H1 (cell line): ENCODE measurements at regions not wholly inside any gene's neighbourhood (a gene's known extent, or its start where the extent isn't known, plus 50 kb on each side); places are given as distances from the start of the nearest gene placed in this dataset.

Experiments used
- CTCF ChIA-PET: fragments of 300-600 bp; sonication (Branson Sonifier 250); formaldehyde crosslinking; loops from one replicate; lab custom pipeline; 2021; ENCODE audit not compliant: partially characterized antibody; lab: Charles Lee
- POLR2A ChIA-PET: fragments of 300-600 bp; sonication (Branson Sonifier 250); formaldehyde crosslinking; loops from one replicate; lab custom pipeline; 2021; ENCODE audit warnings: inconsistent platforms; ENCODE audit not compliant: partially characterized antibody; lab: Charles Lee
- DNase-seq, 2 experiments: peaks; one replicate each; pipeline versions ENCODE4 v3.0.0 to v3.0.0-alpha.2; 2010 to 2022; ENCODE audit warnings: low spot score in 2 of 2, low read depth in 1 of 2, mixed read lengths in 1 of 2
- FAIRE-seq: peaks from 2 replicates; lab custom pipeline; 2011; peaks lifted over from hg19 to GRCh38; lab: Jason Lieb, UNC
- H2AFZ ChIP-seq: 2 replicates; pipeline ENCODE4 v1.8.1; 2012; ENCODE audit warnings: low read length, inconsistent platforms
- H2AK5ac ChIP-seq: 2 replicates; pipeline ENCODE4 v1.6.1; 2013; ENCODE audit warnings: low read depth, low read length
- H2BK120ac ChIP-seq: replicated peaks from 2 replicates; pipeline ENCODE3; 2013; ENCODE audit warnings: low read depth, low read length, inconsistent platforms
- H2BK12ac ChIP-seq: 2 replicates; pipeline ENCODE4 v1.6.1; 2013; ENCODE audit warnings: low read depth, low read length
- H2BK15ac ChIP-seq: 2 replicates; pipeline ENCODE4 v1.6.1; 2013; ENCODE audit warnings: low read length
- H2BK20ac ChIP-seq: 2 replicates; pipeline ENCODE4 v1.6.1; 2013; ENCODE audit warnings: low read length
- H2BK5ac ChIP-seq: 2 replicates; pipeline ENCODE4 v1.6.1; 2013; ENCODE audit warnings: low read depth, low read length
- H3K14ac ChIP-seq: 2 replicates; pipeline ENCODE4 v1.6.1; 2013; ENCODE audit warnings: inconsistent platforms; ENCODE audit not compliant: insufficient read length
- H3K18ac ChIP-seq: 2 replicates; pipeline ENCODE4 v1.6.1; 2013; ENCODE audit warnings: low read length; ENCODE audit errors: extremely low read depth
- H3K23ac ChIP-seq: 2 replicates; pipeline ENCODE4 v1.6.1; 2013; ENCODE audit warnings: inconsistent platforms; ENCODE audit not compliant: insufficient read length
- H3K23me2 ChIP-seq: 2 replicates; pipeline ENCODE4 v1.6.1; 2013; ENCODE audit warnings: low read depth, low read length
- H3K27ac ChIP-seq: 2 replicates; pipeline ENCODE4 v1.6.1; 2011; ENCODE audit warnings: low read depth, low read length, inconsistent platforms
- H3K27me3 ChIP-seq, 4 experiments: replicated peaks in 1 of 4; 1 replicate in 1 of 4; 2 replicates in 3 of 4; pipeline versions ENCODE4 v1.6.1 to v1.8.1; 2011 to 2013; ENCODE audit warnings: low read length in 3 of 4, mild to moderate bottlenecking in 3 of 4, inconsistent platforms in 2 of 4, mixed read lengths in 2 of 4, moderate library complexity in 1 of 4; ENCODE audit not compliant: control insufficient read depth in 3 of 4, insufficient read depth in 3 of 4; ENCODE audit errors: extremely low read depth in 1 of 4
- H3K36me3 ChIP-seq, 4 experiments: 2 replicates each; pipeline versions ENCODE4 v1.6.1 to v1.8.1; 2011 to 2013; ENCODE audit warnings: mild to moderate bottlenecking in 4 of 4, low read length in 3 of 4, moderate library complexity in 2 of 4, control low read depth in 1 of 4, inconsistent platforms in 1 of 4; ENCODE audit not compliant: insufficient read depth in 4 of 4, control insufficient read depth in 2 of 4
- H3K4ac ChIP-seq: replicated peaks from 2 replicates; pipeline ENCODE3; 2013; ENCODE audit warnings: low read length, low read depth, mixed read lengths, inconsistent platforms; ENCODE audit not compliant: insufficient read length
- H3K4me1 ChIP-seq, 4 experiments: replicated peaks in 1 of 4; 1 replicate in 1 of 4; 2 replicates in 3 of 4; pipeline versions ENCODE4 v1.6.1 to v1.8.1; 2011 to 2013; ENCODE audit warnings: low read length in 3 of 4, inconsistent platforms in 2 of 4, mixed read lengths in 1 of 4; ENCODE audit not compliant: insufficient read depth in 4 of 4, control insufficient read depth in 3 of 4
- H3K4me2 ChIP-seq, 2 experiments: 2 replicates each; pipeline versions ENCODE4 v1.6.1 to v1.8.1; 2011 to 2013; ENCODE audit warnings: low read depth in 2 of 2, low read length in 2 of 2, control low read depth in 1 of 2, inconsistent platforms in 1 of 2, mild to moderate bottlenecking in 1 of 2; ENCODE audit not compliant: insufficient read depth in 1 of 2
- H3K4me3 ChIP-seq, 4 experiments: fragments of 200-600, 300-600 bp in 1 of 4; sonication (generic), shearing (Covaris generic), sonication (Bioruptor Twin) in 1 of 4; 2 replicates each; pipeline versions ENCODE4 v1.5.1 to v1.8.1; 2011 to 2016; ENCODE audit warnings: low read length in 4 of 4, low read depth in 3 of 4, control low read depth in 2 of 4, inconsistent platforms in 2 of 4, mild to moderate bottlenecking in 2 of 4, mixed read lengths in 1 of 4, moderate library complexity in 1 of 4; ENCODE audit not compliant: insufficient read depth in 2 of 4; ENCODE audit errors: extremely low read depth in 1 of 4
- H3K56ac ChIP-seq: replicated peaks from 2 replicates; pipeline ENCODE3; 2013; ENCODE audit warnings: low read depth, mild to moderate bottlenecking, mixed read lengths, low read length, inconsistent platforms; ENCODE audit not compliant: insufficient read length
- H3K79me1 ChIP-seq: 2 replicates; pipeline ENCODE4 v1.6.1; 2013; ENCODE audit warnings: low read depth, low read length, control low read depth
- H3K79me2 ChIP-seq, 2 experiments: 2 replicates each; pipeline versions ENCODE4 v1.6.1 to v1.8.1; 2012 to 2013; ENCODE audit warnings: low read length in 2 of 2, mild to moderate bottlenecking in 2 of 2, inconsistent platforms in 1 of 2; ENCODE audit not compliant: insufficient read depth in 2 of 2, control insufficient read depth in 1 of 2
- H3K9ac ChIP-seq, 4 experiments: replicated peaks in 1 of 4; 1 replicate in 1 of 4; 2 replicates in 3 of 4; pipeline versions ENCODE4 v1.6.1 to v1.8.1; 2011 to 2013; ENCODE audit warnings: low read depth in 3 of 4, low read length in 3 of 4, control low read depth in 2 of 4, mild to moderate bottlenecking in 2 of 4, moderate library complexity in 2 of 4, inconsistent platforms in 1 of 4; ENCODE audit errors: extremely low read depth in 1 of 4
- H3K9me3 ChIP-seq, 2 experiments: 2 replicates each; pipeline versions ENCODE4 v1.6.1 to v1.8.1; 2012 to 2013; ENCODE audit warnings: mild to moderate bottlenecking in 2 of 2, moderate library complexity in 2 of 2, control low read depth in 1 of 2, inconsistent platforms in 1 of 2, low read depth in 1 of 2, low read length in 1 of 2, mixed read lengths in 1 of 2; ENCODE audit not compliant: insufficient read depth in 2 of 2
- H4K20me1 ChIP-seq, 2 experiments: replicated peaks in 1 of 2; 2 replicates each; pipeline versions ENCODE3 to v1.8.1; 2011 to 2013; ENCODE audit warnings: inconsistent platforms in 2 of 2, low read length in 2 of 2, mild to moderate bottlenecking in 1 of 2; ENCODE audit not compliant: insufficient read depth in 2 of 2, control insufficient read depth in 1 of 2
- H4K5ac ChIP-seq: 2 replicates; pipeline ENCODE4 v1.6.1; 2013; ENCODE audit warnings: low read length, low read depth, mixed read lengths, inconsistent platforms; ENCODE audit not compliant: insufficient read length
- H4K8ac ChIP-seq: 2 replicates; pipeline ENCODE4 v1.8.0; 2013; ENCODE audit warnings: mild to moderate bottlenecking, moderate library complexity, low read length, inconsistent platforms; ENCODE audit not compliant: insufficient read depth; ENCODE audit errors: extremely low read depth
- H4K91ac ChIP-seq: replicated peaks from 2 replicates; pipeline ENCODE3; 2013; ENCODE audit warnings: low read length, mixed read lengths, inconsistent platforms; ENCODE audit not compliant: insufficient read length
- BACH1 ChIP-seq: IDR thresholded peaks from 2 replicates; pipeline ENCODE4 v1.6.1; 2012; ENCODE audit warnings: low read length, improper control_type of control experiment
- BRCA1 ChIP-seq: IDR thresholded peaks from 2 replicates; pipeline ENCODE4 v1.6.1; 2012; ENCODE audit warnings: low read depth, low read length, improper control_type of control experiment
- JUND ChIP-seq: IDR thresholded peaks from 2 replicates; pipeline ENCODE4 v1.6.1; 2011; ENCODE audit warnings: mild to moderate bottlenecking, improper control_type of control experiment, low read length
- KDM5A ChIP-seq: fragments of 200-600 bp; IDR thresholded peaks from 2 replicates; pipeline ENCODE4 v1.7.1; 2012; ENCODE audit warnings: mild to moderate bottlenecking, low read length, inconsistent platforms, mixed read lengths
- NANOG ChIP-seq: IDR thresholded peaks from 2 replicates; pipeline ENCODE4 v1.6.1; 2011; ENCODE audit warnings: low read length, low read depth, mild to moderate bottlenecking, inconsistent platforms; ENCODE audit not compliant: insufficient read depth, poor library complexity, severe bottlenecking
- SIRT6 ChIP-seq: IDR thresholded peaks from one replicate; pipeline ENCODE4 v1.7.1; 2012; ENCODE audit warnings: low read length, inconsistent platforms
- TAF1 ChIP-seq: IDR thresholded peaks from 2 replicates; pipeline ENCODE4 v1.6.1; 2011; ENCODE audit warnings: mild to moderate bottlenecking, low read depth, low read length
- TBP ChIP-seq: IDR thresholded peaks from 2 replicates; pipeline ENCODE4 v1.6.1; 2011; ENCODE audit warnings: low read depth, low read length, improper control_type of control experiment
- WGBS, 2 experiments: shearing (Covaris generic) in 1 of 2; methylation state at CpG; one replicate each; pipeline versions ENCODE4 v1.1.6 to v1.1.7; 2013 to 2015; ENCODE audit warnings: low lambda C conversion rate in 2 of 2, mixed read lengths in 2 of 2, inconsistent platforms in 1 of 2, low coverage in 1 of 2, missing lambda C conversion rate in 1 of 2; ENCODE audit not compliant: insufficient replicate concordance in 2 of 2, insufficient coverage in 1 of 2, insufficient read length in 1 of 2; ENCODE audit errors: extremely low coverage in 1 of 2, missing lambda C conversion rate in 1 of 2; 5-methylcytosine and 5-hydroxymethylcytosine counted together
- TF ChIP-seq, protein P1 (sequence below), 3 experiments: IDR thresholded peaks; 1 replicate in 2 of 3; 2 replicates in 1 of 3; pipeline versions ENCODE4 v1.5.1 to v1.6.1; 2011; ENCODE audit warnings: low read length in 3 of 3, mild to moderate bottlenecking in 3 of 3, inconsistent platforms in 2 of 3, low read depth in 1 of 3, moderate library complexity in 1 of 3; ENCODE audit not compliant: insufficient read depth in 1 of 3; ENCODE audit errors: control extremely low read depth in 1 of 3

DNA sequence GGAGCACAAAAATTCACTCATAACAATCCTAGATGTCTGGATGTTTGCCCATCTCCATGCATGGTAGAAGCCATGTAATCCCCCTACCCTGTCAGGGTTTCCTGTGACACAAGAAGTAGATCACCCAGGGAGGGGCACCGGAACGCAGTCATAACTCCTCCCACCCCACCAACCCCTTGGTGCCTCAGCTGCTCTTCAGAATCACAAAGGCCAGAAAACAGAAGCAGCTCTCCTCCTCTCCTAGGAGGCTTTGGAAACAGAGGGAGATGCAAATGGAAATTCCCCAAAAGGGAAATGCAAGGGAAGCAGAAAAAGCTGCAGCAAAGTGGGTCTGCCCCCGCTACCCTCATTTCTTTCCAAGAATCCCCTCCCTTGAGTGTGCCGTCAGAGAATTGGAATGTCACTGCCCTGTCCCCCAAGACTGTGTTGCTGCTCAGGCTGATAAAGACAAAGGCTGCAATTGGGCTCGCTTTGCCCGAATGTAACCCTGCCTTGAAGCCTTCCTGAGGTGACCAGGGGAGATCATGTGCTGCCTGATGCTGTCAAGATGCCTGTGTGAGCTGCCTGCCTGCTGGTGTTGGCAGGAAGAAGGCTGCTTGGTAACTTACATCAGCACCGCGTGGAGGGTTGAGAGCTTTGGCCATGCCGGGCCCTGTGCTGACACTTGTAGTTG lies 65.5 kb upstream of the ABCA1 start:
- Histone ChIP-seq H3K4me1 (peaks cover 23 to 35% (median 27%) of the 10 kb centered on the region in 4 experiments), H2AFZ (0 out of 2 replicates have a peak overlapping the region, but pooled peaks have one; percentile 4), H3K79me1 (no peaks in the 10 kb centered on the region), H3K23ac (no peak overlapping the region), H3K4ac (no peak overlapping the region), H4K91ac (peak overlapping the region; percentile 88), H3K4me3 (peak overlapping the region; percentile 13 to 53 (median 24); a peak in 5 of 8 replicates), H4K5ac (peak overlapping the region; percentile 63), H3K23me2 (peaks cover 16% of the 10 kb centered on the region), H2BK15ac (no peak overlapping the region), H3K36me3 (no peaks in the 10 kb centered on the region), H3K79me2 (no peaks in the 10 kb centered on the region), H3K27ac (peak overlapping the region; percentile 89), H3K9me3 (no peaks in the 10 kb centered on the region), H3K18ac (peak overlapping the region; percentile 86), H3K9ac (peak overlapping the region in 3 of 4 experiments; percentile 66 to 82 (median 80); a peak in 6 of 7 replicates), H3K4me2 (peak overlapping the region; percentile 76 to 83), H4K20me1 (no peaks in the 10 kb centered on the region), H2BK120ac (peak overlapping the region; percentile 48), H2BK20ac (peak overlapping the region; percentile 44; the same call in 1 of the 2 replicates), H2BK12ac (peak overlapping the region; percentile 96), H3K14ac (no peak overlapping the region), H2AK5ac (peak overlapping the region; percentile 61; the same call in 1 of the 2 replicates), H3K56ac (no peak overlapping the region), H4K8ac (peak overlapping the region; percentile 53; the same call in 1 of the 2 replicates), H3K27me3 (peaks cover 3 to 18% (median 8%) of the 10 kb centered on the region in 4 experiments; a peak in 4 of 7 replicates), H2BK5ac (peak overlapping the region; percentile 97)
- peak; percentile 94 for FAIRE-seq
- 4% methylated on average over 9 of the region's 9 CpGs; no CpG with 5 or more reads in 1 of the 2 experiments for WGBS, 2 experiments
- DNase-seq, result peak; percentile 80 to 93
- CTCF ChIA-PET, result interaction anchor here (0.8 to 2.4 kb wide), 9 partner anchors 9 to 155 kb away, joined by 3 to 12 read pairs (median 3); partner anchors contain the start of gene ABCA1
- POLR2A ChIA-PET, result interaction anchor here (0.7 to 5.3 kb wide), 21 partner anchors 8 to 900 kb away, joined by 3 to 51 read pairs (median 4); partner anchors contain the start of genes ABCA1 and SLC44A1
- TF ChIP-seq TAF1 (peak; percentile 55; the same call in 1 of the 2 replicates), JUND (peak; percentile 95), BACH1 (no peak), TBP (peak; percentile 64; the same call in 1 of the 2 replicates), BRCA1 (no peak), NANOG (no peak), SIRT6 (no peak), KDM5A (no peak)
- TF ChIP-seq, protein P1, sequence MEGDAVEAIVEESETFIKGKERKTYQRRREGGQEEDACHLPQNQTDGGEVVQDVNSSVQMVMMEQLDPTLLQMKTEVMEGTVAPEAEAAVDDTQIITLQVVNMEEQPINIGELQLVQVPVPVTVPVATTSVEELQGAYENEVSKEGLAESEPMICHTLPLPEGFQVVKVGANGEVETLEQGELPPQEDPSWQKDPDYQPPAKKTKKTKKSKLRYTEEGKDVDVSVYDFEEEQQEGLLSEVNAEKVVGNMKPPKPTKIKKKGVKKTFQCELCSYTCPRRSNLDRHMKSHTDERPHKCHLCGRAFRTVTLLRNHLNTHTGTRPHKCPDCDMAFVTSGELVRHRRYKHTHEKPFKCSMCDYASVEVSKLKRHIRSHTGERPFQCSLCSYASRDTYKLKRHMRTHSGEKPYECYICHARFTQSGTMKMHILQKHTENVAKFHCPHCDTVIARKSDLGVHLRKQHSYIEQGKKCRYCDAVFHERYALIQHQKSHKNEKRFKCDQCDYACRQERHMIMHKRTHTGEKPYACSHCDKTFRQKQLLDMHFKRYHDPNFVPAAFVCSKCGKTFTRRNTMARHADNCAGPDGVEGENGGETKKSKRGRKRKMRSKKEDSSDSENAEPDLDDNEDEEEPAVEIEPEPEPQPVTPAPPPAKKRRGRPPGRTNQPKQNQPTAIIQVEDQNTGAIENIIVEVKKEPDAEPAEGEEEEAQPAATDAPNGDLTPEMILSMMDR (IDR thresholded peaks at IDR 0.05; ENCODE audit: control extremely low read depth in 1 of 3, insufficient read depth in 1 of 3, low read depth in 1 of 3, low read length in 3 of 3), result no peak
